ENCODE measurements at regions not wholly inside any gene's neighbourhood (a gene's known extent, or its start where the extent isn't known, plus 50 kb on each side); places are given as distances from the start of the nearest gene placed in this dataset.
"Not testable (repeated sequence)": the region's sequence is repeated elsewhere in the genome, so short reads cannot be mapped to it uniquely, and the experiment has no call there.

- DNase-seq (ENCODE audit: low read depth in 2 of 2): no peak
Observed at GRCh38 chr19:30943101-30943843, 406.0 kb downstream of the TSHZ3 start.

GRCh38 chr19:30942636-30943035, 406.6 kb downstream of the TSHZ3 start:
- no peak for DNase-seq (ENCODE audit: low read depth in 2 of 2)

- no peak for DNase-seq (ENCODE audit: low read depth in 2 of 2)
Observed at GRCh38 chr19:30941591-30941990, 407.6 kb downstream of the TSHZ3 start.

GRCh38 chr19:30936276-30936675, 413.0 kb downstream of the TSHZ3 start:
- no peak for DNase-seq (ENCODE audit: low read depth in 2 of 2)

- DNase-seq (ENCODE audit: low read depth in 2 of 2): no peak
Observed at GRCh38 chr19:30935146-30935545, 414.1 kb downstream of the TSHZ3 start.

GRCh38 chr19:30933454-30933853, 415.8 kb downstream of the TSHZ3 start:
- not testable (repeated sequence) for DNase-seq (ENCODE audit: low read depth in 2 of 2)

GRCh38 chr19:30932854-30933253, 416.4 kb downstream of the TSHZ3 start:
- DNase-seq (ENCODE audit: low read depth in 2 of 2): no peak

GRCh38 chr19:30930941-30931706, 418.1 kb downstream of the TSHZ3 start:
- DNase-seq (ENCODE audit: low read depth in 2 of 2): no peak

- DNase-seq (ENCODE audit: low read depth in 2 of 2): no peak
Observed at GRCh38 chr19:30927705-30928104, 421.5 kb downstream of the TSHZ3 start.

- DNase-seq (ENCODE audit: low read depth in 2 of 2): no peak
Observed at GRCh38 chr19:30924670-30925069, 424.6 kb downstream of the TSHZ3 start.

- no peak for DNase-seq (ENCODE audit: low read depth in 2 of 2)
Observed at GRCh38 chr19:30924069-30924636, 425.1 kb downstream of the TSHZ3 start.

- no peak for DNase-seq (ENCODE audit: low read depth in 2 of 2)
Observed at GRCh38 chr19:30923621-30924020, 425.6 kb downstream of the TSHZ3 start.

- DNase-seq (ENCODE audit: low read depth in 2 of 2): no peak
Observed at GRCh38 chr19:30923096-30923495, 426.1 kb downstream of the TSHZ3 start.

GRCh38 chr19:30920222-30920621, 429.0 kb downstream of the TSHZ3 start:
- DNase-seq (ENCODE audit: low read depth in 2 of 2): no peak

GRCh38 chr19:30919737-30920136, 429.5 kb downstream of the TSHZ3 start:
- DNase-seq (ENCODE audit: low read depth in 2 of 2): no peak

- DNase-seq (ENCODE audit: low read depth in 2 of 2): no peak
Observed at GRCh38 chr19:30916238-30916637, 433.0 kb downstream of the TSHZ3 start.

GRCh38 chr19:30911491-30911890, 437.7 kb downstream of the TSHZ3 start:
- no peak for DNase-seq (ENCODE audit: low read depth in 2 of 2)

GRCh38 chr19:30910485-30911240, 438.6 kb downstream of the TSHZ3 start:
- DNase-seq (ENCODE audit: low read depth in 2 of 2): no peak

- no peak for DNase-seq (ENCODE audit: low read depth in 2 of 2)
Observed at GRCh38 chr19:30909216-30909615, 440.0 kb downstream of the TSHZ3 start.

- no peak for DNase-seq (ENCODE audit: low read depth in 2 of 2)
Observed at GRCh38 chr19:30908262-30908771, 440.9 kb downstream of the TSHZ3 start.

GRCh38 chr19:30906871-30907270, 442.4 kb downstream of the TSHZ3 start:
- DNase-seq (ENCODE audit: low read depth in 2 of 2): no peak

- no peak for DNase-seq (ENCODE audit: low read depth in 2 of 2)
Observed at GRCh38 chr19:30900051-30900450, 449.2 kb downstream of the TSHZ3 start.

Data from stimulated activated CD8-positive, alpha-beta memory T cell treated with anti-CD3 and anti-CD28 coated beads, Interleukin-7, amount 100 ng/mL, for 1 hour (primary cell).